HG03159 (cell line): ENCODE measurements at regions not wholly inside any gene's neighbourhood (a gene's known extent, or its start where the extent isn't known, plus 50 kb on each side); places are given as distances from the start of the nearest gene placed in this dataset.
"Not testable (repeated sequence)": the region's sequence is repeated elsewhere in the genome, so short reads cannot be mapped to it uniquely, and the experiment has no call there.

Experiments used
- ATAC-seq: cut with Tn5 transposase; IDR thresholded peaks from one replicate; pipeline ENCODE4 v1.9.1; 2021; ENCODE audit warnings: mild to moderate bottlenecking, moderate library complexity; ENCODE audit not compliant: unreplicated experiment

- ATAC-seq: not testable (repeated sequence)
These were observed 89.9 kb upstream of the ZNF608 start for GRCh38 chr5:124836314-124836713.

- no peak for ATAC-seq
These were observed 93.0 kb upstream of the ZNF608 start for GRCh38 chr5:124839371-124839998.

DNA sequence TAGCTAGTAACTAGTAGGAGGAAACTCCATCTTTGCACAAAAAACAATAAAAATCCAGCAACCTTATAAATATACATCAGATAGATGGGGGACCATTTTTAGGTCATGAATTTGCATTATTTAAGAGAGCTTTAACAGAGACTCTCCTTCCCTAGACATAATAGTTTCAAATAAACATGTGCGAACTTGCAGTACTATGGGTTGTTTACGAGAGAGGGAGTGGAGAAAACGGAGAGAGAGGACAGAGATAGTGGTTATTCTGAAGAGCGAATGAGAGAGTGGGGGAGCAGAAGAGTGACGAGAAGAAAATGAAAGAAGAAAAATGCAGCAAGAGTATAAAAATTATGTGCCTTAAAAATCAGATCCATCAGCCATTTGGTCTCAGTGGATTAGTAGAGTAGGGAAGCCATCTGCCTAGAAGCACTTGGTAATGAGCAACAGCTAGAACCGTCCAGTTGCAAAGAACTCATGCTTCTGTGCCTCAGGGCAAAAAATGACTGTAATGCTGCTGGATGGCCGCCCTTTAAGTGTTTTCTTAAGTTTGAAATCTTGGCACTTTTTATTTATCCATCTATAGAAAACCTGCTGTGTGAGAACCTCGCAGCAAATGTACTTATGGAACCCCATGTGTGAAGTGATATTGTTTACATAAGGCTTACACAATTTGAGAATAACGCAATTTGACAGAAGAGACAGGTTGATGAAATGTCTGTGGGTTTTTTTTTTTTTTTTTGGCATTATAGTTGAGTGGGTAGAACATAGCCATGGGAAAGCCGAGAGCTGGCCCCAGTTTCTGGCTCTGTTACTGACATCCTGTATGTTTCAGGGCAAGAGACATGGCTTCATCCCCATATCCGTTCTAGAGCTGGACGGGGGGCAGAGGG is 95.6 kb upstream of the ZNF608 start:
- no peak for ATAC-seq

DNA sequence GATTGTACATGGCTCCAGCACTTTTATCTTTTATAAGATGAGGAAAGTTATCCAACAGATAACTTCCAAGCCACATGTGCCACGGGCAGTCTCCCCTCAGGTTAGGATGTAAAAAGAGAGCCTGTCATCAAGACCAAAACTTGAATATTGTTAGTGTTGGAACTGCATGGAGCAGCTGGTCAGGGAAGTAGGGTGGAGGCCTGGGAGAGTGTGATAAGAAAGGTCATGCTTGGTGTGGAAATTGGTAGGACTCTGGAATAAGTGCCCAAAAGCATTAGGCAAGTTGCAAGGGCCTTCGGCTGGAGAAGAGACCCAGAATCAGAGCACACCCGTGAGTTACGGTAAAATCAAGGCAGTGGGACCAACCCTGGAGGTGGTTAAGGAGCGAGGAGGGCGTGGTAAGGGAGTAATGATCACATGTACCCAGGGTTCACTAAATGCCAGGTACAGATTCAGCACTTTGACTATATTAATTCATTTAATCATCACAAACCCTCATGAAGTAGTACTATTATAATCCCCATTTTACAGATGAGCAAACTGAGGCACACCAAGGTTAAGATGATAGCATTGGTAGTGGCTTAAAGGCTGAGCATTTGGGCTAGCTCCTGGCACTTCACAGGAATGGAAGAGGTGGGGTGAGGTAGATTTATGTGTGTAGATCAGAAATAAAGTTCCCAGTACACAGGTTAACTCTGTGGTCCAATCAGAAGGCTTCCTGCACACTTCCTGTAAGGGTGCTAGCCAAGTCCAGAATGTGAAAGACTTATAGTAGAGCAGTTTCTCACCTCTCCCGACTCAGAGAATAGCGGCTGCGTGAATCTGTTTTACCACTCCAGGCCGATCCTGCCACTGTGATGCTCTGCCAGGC is 96.5 kb upstream of the ZNF608 start:
- no peak for ATAC-seq

DNA sequence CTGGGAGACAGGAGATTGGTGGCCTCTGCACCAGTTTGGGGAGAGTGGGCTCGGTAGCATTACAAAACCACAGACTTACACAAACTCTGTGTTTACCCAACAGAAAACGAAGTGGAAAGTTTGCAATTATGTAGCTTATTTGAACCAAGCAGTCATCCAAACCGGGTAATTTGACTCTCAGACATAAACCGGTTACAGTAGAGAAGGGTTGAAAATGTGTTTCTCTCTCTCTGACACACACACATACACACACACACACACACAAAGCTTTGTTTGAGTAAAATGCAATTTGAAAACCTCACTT is 97.1 kb upstream of the ZNF608 start:
- no peak for ATAC-seq

DNA sequence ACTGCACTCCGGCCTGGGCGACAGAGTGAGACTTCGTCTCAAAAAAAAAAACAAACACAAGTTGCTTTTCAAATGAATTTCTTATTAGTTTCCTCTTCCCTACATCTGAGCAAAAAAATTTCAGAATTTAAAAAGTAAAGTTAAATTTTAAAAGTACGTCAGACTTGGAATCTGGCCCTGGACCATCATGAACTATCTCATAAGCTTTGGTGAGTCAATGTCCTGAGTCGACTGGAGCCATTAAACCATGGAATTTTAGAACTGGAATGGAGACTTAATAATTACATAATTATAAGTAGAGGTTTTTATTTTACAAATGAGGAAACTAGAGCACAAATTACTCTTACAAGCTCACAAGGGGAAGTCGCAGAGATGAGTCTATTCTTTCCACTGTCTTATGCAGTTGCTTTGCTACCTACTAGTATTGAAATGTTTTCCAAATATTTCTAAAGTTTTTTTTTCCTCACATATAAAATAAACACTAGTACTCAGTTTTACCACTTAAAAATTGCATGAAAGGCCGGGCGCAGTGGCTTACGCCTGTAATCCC is 98.0 kb upstream of the ZNF608 start:
- ATAC-seq: no peak

- ATAC-seq: no peak
These were observed 101.5 kb upstream of the ZNF608 start for GRCh38 chr5:124847907-124848306.

DNA sequence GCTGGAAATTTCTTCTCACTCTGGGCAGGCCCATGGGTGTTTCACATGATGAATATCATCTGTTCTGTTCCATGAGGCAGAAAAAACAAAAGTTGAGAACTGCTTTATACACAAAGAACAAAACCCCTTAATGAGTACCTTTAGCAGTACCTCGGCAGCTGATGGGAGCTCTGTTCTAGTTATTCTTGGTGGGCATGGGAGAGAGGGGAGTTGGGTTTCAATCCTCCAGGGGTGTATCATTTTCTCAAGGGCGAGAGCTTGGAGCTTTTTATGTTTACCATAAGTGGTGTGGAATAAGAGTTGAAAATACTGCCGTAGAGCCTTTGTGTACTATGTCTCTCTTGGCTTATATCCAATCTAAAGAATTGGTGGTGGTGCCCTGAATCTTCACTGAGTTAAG is 103.3 kb upstream of the ZNF608 start:
- no peak for ATAC-seq

DNA sequence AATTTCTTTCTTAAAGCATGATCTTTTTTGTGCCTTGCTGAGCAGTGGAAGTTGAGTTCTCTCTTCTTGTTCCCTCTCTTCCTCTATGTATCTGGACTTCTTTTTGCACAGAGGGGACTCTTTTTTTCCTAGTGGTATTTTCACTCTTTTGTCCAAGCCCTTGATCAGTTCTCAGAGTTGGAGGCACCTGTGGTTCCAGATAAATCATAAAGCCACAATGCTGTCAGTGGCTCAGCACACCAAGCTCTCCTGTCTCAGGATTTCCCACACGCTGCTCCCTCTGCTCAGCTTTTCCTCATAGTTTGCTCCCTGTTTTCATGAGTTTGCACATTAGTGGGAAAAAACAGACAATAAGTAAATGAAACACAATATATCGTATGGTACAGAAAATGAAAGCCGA is 110.3 kb upstream of the ZNF608 start:
- no peak for ATAC-seq

- no peak for ATAC-seq
These were observed 112.2 kb upstream of the ZNF608 start for GRCh38 chr5:124858612-124859011.

DNA sequence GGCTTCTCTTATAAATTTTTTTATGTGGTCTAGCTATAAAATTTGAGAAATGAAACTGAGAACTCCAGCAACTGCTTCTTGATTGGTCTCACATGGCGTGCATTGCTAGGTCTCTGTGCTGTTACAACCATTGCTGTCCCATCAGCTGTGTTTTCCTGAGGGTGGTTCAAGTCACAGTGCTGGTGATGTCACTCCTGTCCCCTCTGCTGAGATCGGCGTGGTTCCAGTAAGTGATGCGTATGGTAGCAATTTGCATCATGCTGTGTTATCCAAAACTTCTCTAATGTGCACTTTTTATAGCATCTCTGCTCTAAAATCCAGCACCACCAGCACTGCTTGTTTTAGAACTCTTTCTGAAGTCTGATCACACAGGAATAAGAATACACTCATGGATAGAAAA is 112.6 kb upstream of the ZNF608 start:
- ATAC-seq: no peak

GRCh38 chr5:124859556-124860290 is 113.3 kb upstream of the ZNF608 start:
- no peak for ATAC-seq

GRCh38 chr5:124860291-124860655 is 113.8 kb upstream of the ZNF608 start:
- no peak for ATAC-seq

DNA sequence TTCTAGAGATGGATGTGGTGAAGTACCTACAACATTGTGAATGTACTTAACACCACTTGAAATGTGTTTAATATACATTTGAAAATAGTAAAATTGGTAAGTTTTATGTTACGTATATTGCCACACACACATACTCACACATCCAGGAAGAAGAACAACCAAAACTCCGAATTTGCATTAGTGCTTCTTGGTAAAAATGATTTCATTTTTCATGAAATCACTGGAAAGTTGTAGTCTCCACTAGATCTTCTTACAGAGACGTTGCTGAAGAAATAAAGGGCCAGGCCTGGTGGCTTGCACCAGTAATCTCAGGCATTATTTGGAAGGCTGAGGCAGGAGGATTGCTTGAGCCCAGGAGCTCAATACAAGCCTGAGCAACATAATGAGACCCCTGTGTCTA is 118.6 kb upstream of the ZNF608 start:
- no peak for ATAC-seq

GRCh38 chr5:124865603-124866354 is 119.3 kb upstream of the ZNF608 start:
- no peak for ATAC-seq

GRCh38 chr5:124866355-124867136 is 120.1 kb upstream of the ZNF608 start:
- ATAC-seq: no peak

GRCh38 chr5:124867137-124867704 is 120.8 kb upstream of the ZNF608 start:
- ATAC-seq: no peak

DNA sequence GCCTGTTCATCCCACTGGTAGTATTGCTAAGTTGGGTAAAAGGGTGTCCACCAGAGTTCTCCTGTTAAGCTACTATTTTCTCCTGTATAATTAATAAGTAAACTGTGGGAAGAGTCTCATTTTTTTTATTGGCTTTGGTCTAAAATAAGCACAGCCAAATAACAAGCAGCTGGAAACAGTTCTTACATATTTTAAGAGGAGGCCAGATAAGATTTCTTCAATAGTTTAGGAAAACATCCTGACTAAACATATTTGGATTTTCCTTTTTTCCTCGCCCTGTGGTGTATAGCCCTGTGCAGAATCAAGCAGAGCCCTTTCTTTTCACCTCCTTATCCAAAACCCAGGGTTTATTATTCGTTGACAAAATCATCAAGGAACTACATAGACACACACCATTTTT is 122.2 kb upstream of the ZNF608 start:
- ATAC-seq: no peak

DNA sequence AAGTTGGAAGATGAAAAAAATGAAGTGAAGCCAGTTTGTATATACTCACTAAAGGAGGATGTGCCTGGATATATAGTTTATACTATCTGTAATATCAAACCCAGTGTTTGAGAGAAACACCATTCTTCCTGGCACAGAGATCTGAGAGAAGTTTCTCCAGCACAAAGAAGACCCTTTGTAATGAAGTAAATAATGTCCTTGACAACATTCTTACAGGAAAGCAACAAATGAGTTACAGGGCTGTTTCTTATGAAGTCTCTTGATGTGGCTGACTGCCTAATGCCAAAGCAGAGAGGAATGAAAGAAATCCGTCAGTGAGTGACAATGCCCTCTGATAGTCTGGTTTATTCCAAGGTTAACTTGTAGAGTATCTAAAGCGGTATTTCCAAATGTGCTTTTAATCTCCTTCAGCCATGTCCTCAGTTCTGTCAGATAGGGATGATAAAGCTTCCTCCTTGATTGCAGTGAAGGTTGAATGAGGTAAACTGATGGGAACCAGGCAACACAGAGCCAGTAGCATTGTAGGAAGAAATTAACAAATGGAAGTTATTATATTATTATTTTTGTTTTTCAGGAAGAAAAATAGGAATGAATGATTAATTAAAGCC is 123.1 kb upstream of the ZNF608 start:
- ATAC-seq: no peak
